Neuronal stem cell (in vitro differentiated cells): ENCODE measurements at regions not wholly inside any gene's neighbourhood (a gene's known extent, or its start where the extent isn't known, plus 50 kb on each side); places are given as distances from the start of the nearest gene placed in this dataset.

Experiments used
- DNase-seq: peaks from one replicate; pipeline ENCODE4 v3.0.0-alpha.2; 2013; ENCODE audit warnings: low spot score
- H2AFZ ChIP-seq: one replicate; pipeline ENCODE4 v1.6.1; 2013; ENCODE audit warnings: mild to moderate bottlenecking, low read length, inconsistent platforms
- H2AK5ac ChIP-seq: 2 replicates; pipeline ENCODE4 v1.6.1; 2013; ENCODE audit warnings: low read depth, mild to moderate bottlenecking, inconsistent platforms, low read length, moderate library complexity, mixed read lengths
- H2BK120ac ChIP-seq: 2 replicates; pipeline ENCODE4 v1.6.1; 2013; ENCODE audit warnings: low read depth, mild to moderate bottlenecking, inconsistent platforms, low read length, moderate library complexity, mixed read lengths
- H2BK12ac ChIP-seq: one replicate; pipeline ENCODE4 v1.6.1; 2013; ENCODE audit warnings: low read length, inconsistent platforms
- H2BK15ac ChIP-seq: 2 replicates; pipeline ENCODE4 v1.6.1; 2013; ENCODE audit warnings: mild to moderate bottlenecking, low read length, inconsistent platforms, mixed read lengths
- H2BK5ac ChIP-seq: one replicate; pipeline ENCODE4 v1.6.1; 2013; ENCODE audit warnings: inconsistent platforms, mild to moderate bottlenecking, low read length, moderate library complexity
- H3K14ac ChIP-seq: one replicate; pipeline ENCODE4 v1.6.1; 2013; ENCODE audit warnings: low read length, inconsistent platforms
- H3K18ac ChIP-seq: 2 replicates; pipeline ENCODE4 v1.6.1; 2013; ENCODE audit warnings: low read length, inconsistent platforms
- H3K23ac ChIP-seq: 2 replicates; pipeline ENCODE4 v1.6.1; 2013; ENCODE audit warnings: low read depth, mild to moderate bottlenecking, mixed read lengths, low read length, inconsistent platforms; ENCODE audit not compliant: poor library complexity
- H3K27ac ChIP-seq: replicated peaks from 3 replicates; pipeline ENCODE4 v1.5.1; 2013; ENCODE audit warnings: low read length, inconsistent platforms
- H3K27me3 ChIP-seq, 3 experiments: 2 replicates each; pipeline ENCODE4 v1.6.1; 2013; ENCODE audit warnings: low read length in 3 of 3, mild to moderate bottlenecking in 2 of 3, inconsistent platforms in 1 of 3, low read depth in 1 of 3, mixed read lengths in 1 of 3, moderate library complexity in 1 of 3; ENCODE audit not compliant: control insufficient read depth in 3 of 3, insufficient read depth in 3 of 3
- H3K36me3 ChIP-seq, 2 donors: replicated peaks in 1 of 2; 2 replicates each; pipeline ENCODE4 v1.6.1; 2013; ENCODE audit warnings: low read length in 2 of 2; ENCODE audit not compliant: control insufficient read depth in 2 of 2, insufficient read depth in 2 of 2
- H3K4ac ChIP-seq: 2 replicates; pipeline ENCODE4 v1.6.1; 2013; ENCODE audit warnings: inconsistent platforms, mild to moderate bottlenecking, low read length, moderate library complexity
- H3K4me1 ChIP-seq, 2 donors: 1 replicate in 1 of 2; 2 replicates in 1 of 2; pipeline ENCODE4 v1.6.1; 2013; ENCODE audit warnings: low read length in 2 of 2, low read depth in 1 of 2; ENCODE audit not compliant: control insufficient read depth in 2 of 2, insufficient read depth in 1 of 2
- H3K4me2 ChIP-seq: one replicate; pipeline ENCODE4 v1.6.1; 2013; ENCODE audit warnings: mild to moderate bottlenecking, low read length, inconsistent platforms; ENCODE audit not compliant: insufficient read depth, poor library complexity, severe bottlenecking
- H3K4me3 ChIP-seq, 2 donors: 2 replicates each; pipeline ENCODE4 v1.5.1; 2013; ENCODE audit warnings: low read length in 2 of 2, mild to moderate bottlenecking in 2 of 2, inconsistent platforms in 1 of 2, moderate library complexity in 1 of 2
- H3K79me1 ChIP-seq: one replicate; pipeline ENCODE4 v1.6.1; 2013; ENCODE audit warnings: low read depth, mild to moderate bottlenecking, inconsistent platforms, low read length, moderate library complexity
- H3K9ac ChIP-seq: one replicate; pipeline ENCODE4 v1.6.1; 2013; ENCODE audit warnings: mild to moderate bottlenecking, low read depth, low read length, inconsistent platforms; ENCODE audit not compliant: poor library complexity
- H3K9me3 ChIP-seq, 2 donors: replicated peaks in 1 of 2; 2 replicates each; pipeline versions ENCODE3 to v1.6.1; 2013; ENCODE audit warnings: low read length in 2 of 2, mild to moderate bottlenecking in 2 of 2, inconsistent platforms in 1 of 2, low read depth in 1 of 2, mixed read lengths in 1 of 2, moderate library complexity in 1 of 2; ENCODE audit not compliant: control insufficient read depth in 2 of 2, insufficient read depth in 1 of 2
- H4K8ac ChIP-seq: one replicate; pipeline ENCODE4 v1.6.1; 2013; ENCODE audit warnings: low read depth, mild to moderate bottlenecking, inconsistent platforms, low read length, moderate library complexity
- H4K91ac ChIP-seq: one replicate; pipeline ENCODE4 v1.6.1; 2013; ENCODE audit warnings: low read length, low read depth, mild to moderate bottlenecking, inconsistent platforms; ENCODE audit not compliant: poor library complexity
- WGBS, 2 donors: extraction: QIAGEN DNeasy Blood & Tissue Kit; methylation state at CpG; one replicate each; pipeline ENCODE4 v1.1.7; 2013; ENCODE audit warnings: missing lambda C conversion rate in 2 of 2, mixed read lengths in 1 of 2; ENCODE audit not compliant: insufficient read length in 2 of 2, insufficient replicate concordance in 1 of 2; ENCODE audit errors: extremely low coverage in 2 of 2; 5-methylcytosine and 5-hydroxymethylcytosine counted together

GRCh38 chrX:45888518-45888917 is 656.7 kb downstream of the ZNF674 start:
- Histone ChIP-seq H3K23ac (no peak overlapping the region), H3K14ac (no peak overlapping the region), H3K27me3 (no peaks in the 10 kb centered on the region), H2BK5ac (no peak overlapping the region), H2AFZ (peak overlapping the region; percentile 17), H3K36me3 (no peaks in the 10 kb centered on the region), H4K91ac (no peak overlapping the region), H2BK12ac (no peak overlapping the region), H2BK120ac (no peak overlapping the region), H3K4me3 (no peak overlapping the region), H3K18ac (no peak overlapping the region), H3K4me1 (no peaks in the 10 kb centered on the region), H2AK5ac (no peak overlapping the region), H2BK15ac (no peak overlapping the region), H3K79me1 (no peaks in the 10 kb centered on the region), H3K9ac (no peak overlapping the region), H3K4me2 (no peak overlapping the region), H3K9me3 (no peaks in the 10 kb centered on the region), H3K27ac (no peak overlapping the region), H3K4ac (no peak overlapping the region), H4K8ac (no peak overlapping the region)
- no peak for DNase-seq

DNA sequence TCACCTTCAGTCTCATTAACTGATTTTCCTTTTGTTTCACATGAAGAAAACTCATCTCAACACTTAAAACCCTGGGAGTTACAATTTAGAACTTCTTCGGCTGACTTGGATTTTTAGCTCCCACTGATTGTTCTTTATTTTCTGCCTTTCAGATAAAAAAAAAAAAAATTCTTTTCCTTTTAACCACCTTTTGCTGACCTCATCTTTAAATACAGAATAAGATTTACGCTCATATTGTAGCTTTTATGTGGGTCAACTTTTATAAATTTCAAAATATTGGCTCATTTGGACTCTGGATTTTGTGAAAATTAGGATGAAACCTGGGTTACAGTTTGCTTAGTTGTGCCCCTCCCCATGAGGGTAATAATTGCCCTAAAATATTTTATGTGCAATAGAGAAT is 659.3 kb downstream of the ZNF674 start:
- Histone ChIP-seq H3K27ac (no peak overlapping the region), H2AK5ac (no peak overlapping the region), H3K18ac (no peak overlapping the region), H3K79me1 (no peaks in the 10 kb centered on the region), H3K9me3 (no peaks in the 10 kb centered on the region), H4K8ac (no peak overlapping the region), H3K14ac (no peak overlapping the region), H3K36me3 (no peaks in the 10 kb centered on the region), H4K91ac (no peak overlapping the region), H3K4me2 (no peak overlapping the region), H2BK15ac (no peak overlapping the region), H3K9ac (no peak overlapping the region), H2BK12ac (no peak overlapping the region), H2AFZ (no peak overlapping the region), H3K4me3 (no peak overlapping the region), H3K4ac (no peak overlapping the region), H2BK120ac (no peak overlapping the region), H3K27me3 (no peaks in the 10 kb centered on the region), H2BK5ac (no peak overlapping the region), H3K4me1 (no peaks in the 10 kb centered on the region), H3K23ac (no peak overlapping the region)
- no CpG with 5 or more reads among the region's 2 CpGs for whole genome bisulfite sequencing, 2 donors
- DNase-seq = no peak

- H2BK120ac ChIP-seq = no peak overlapping the region
- DNase-seq = no peak
- no CpG with 5 or more reads among the region's 3 CpGs for WGBS, 2 donors
- no peak overlapping the region for H4K8ac ChIP-seq
- no peak overlapping the region for H4K91ac ChIP-seq
- no peak overlapping the region for H2BK12ac ChIP-seq
- no peak overlapping the region for H2BK5ac ChIP-seq
- no peak overlapping the region for H3K9ac ChIP-seq
- no peak overlapping the region for H2AK5ac ChIP-seq
- H3K9me3 ChIP-seq = no peaks in the 10 kb centered on the region
- H3K23ac ChIP-seq = no peak overlapping the region
- H3K14ac ChIP-seq = no peak overlapping the region
- H3K4me3 ChIP-seq = no peak overlapping the region
- no peak overlapping the region for H2AFZ ChIP-seq
- no peak overlapping the region for H3K4me2 ChIP-seq
- H3K4ac ChIP-seq = no peak overlapping the region
- no peaks in the 10 kb centered on the region for H3K79me1 ChIP-seq
- no peak overlapping the region for H2BK15ac ChIP-seq
- no peaks in the 10 kb centered on the region for H3K27me3 ChIP-seq
- no peaks in the 10 kb centered on the region for H3K36me3 ChIP-seq
- H3K18ac ChIP-seq = no peak overlapping the region
- no peaks in the 10 kb centered on the region for H3K4me1 ChIP-seq
- no peak overlapping the region for H3K27ac ChIP-seq
Measured at GRCh38 chrX:45879512-45879911, 665.7 kb downstream of the ZNF674 start.

DNA sequence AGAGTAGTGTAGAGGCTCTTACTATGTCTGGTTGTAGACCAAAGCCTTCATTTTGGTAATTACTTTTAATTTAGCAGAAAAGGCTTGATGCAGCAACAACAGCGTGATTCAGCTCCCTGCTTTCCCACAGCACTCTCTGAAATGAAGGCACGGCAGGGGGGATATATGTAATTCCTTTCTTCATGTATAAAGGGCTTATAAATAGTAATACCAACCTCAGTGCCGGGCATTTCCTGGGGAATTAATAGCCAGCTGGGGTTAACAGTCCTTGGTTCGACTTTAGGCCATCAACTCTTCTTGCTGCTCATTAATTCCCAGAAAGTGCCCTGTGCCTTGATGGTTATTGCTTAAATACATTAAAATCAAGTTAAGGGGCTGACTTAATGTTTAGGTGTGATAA is 669.0 kb downstream of the ZNF674 start:
- no CpG with 5 or more reads among the region's 4 CpGs for WGBS, 2 donors
- no peak overlapping the region for H2BK15ac ChIP-seq
- DNase-seq = no peak
- H3K9me3 ChIP-seq = no peaks in the 10 kb centered on the region
- H2BK5ac ChIP-seq = no peak overlapping the region
- H4K91ac ChIP-seq = no peak overlapping the region
- H3K14ac ChIP-seq = no peak overlapping the region
- no peak overlapping the region for H2AFZ ChIP-seq
- H3K4ac ChIP-seq = no peak overlapping the region
- H3K4me3 ChIP-seq = no peak overlapping the region
- H3K9ac ChIP-seq = no peak overlapping the region
- H3K4me2 ChIP-seq = no peak overlapping the region
- no peak overlapping the region for H3K23ac ChIP-seq
- no peaks in the 10 kb centered on the region for H3K79me1 ChIP-seq
- H3K27me3 ChIP-seq = no peaks in the 10 kb centered on the region
- no peak overlapping the region for H3K18ac ChIP-seq
- H2BK12ac ChIP-seq = no peak overlapping the region
- H4K8ac ChIP-seq = no peak overlapping the region
- no peak overlapping the region for H3K27ac ChIP-seq
- no peaks in the 10 kb centered on the region for H3K4me1 ChIP-seq
- no peak overlapping the region for H2AK5ac ChIP-seq
- no peaks in the 10 kb centered on the region for H3K36me3 ChIP-seq
- H2BK120ac ChIP-seq = no peak overlapping the region
